Prostate gland (tissue), 2 donors: ENCODE measurements at regions not wholly inside any gene's neighbourhood (a gene's known extent, or its start where the extent isn't known, plus 50 kb on each side); places are given as distances from the start of the nearest gene placed in this dataset.

Experiments used
- DNase-seq: peaks from one replicate; pipeline ENCODE4 v3.0.0-alpha.2; 2019; ENCODE audit warnings: low spot score
- H3K27ac ChIP-seq, 2 donors: fragments of 200-600 bp; sonication (generic); 2 replicates each; pipeline ENCODE4 v1.5.1; 2017 to 2019
- H3K27me3 ChIP-seq: fragments of 200-600 bp; sonication (generic); replicated peaks from 2 replicates; pipeline ENCODE4 v1.5.1; 2019; ENCODE audit not compliant: insufficient read depth
- H3K36me3 ChIP-seq, 2 donors: fragments of 200-600 bp; sonication (generic); 1 replicate in 1 of 2; 2 replicates in 1 of 2; pipeline versions ENCODE4 v1.5.1 to v1.8.1; 2017 to 2019
- H3K4me1 ChIP-seq: fragments of 200-600 bp; sonication (generic); replicated peaks from 2 replicates; pipeline ENCODE4 v1.5.1; 2019
- H3K4me3 ChIP-seq, 2 donors: fragments of 200-600 bp; sonication (generic); 2 replicates each; pipeline ENCODE4 v1.5.1; 2017 to 2019
- H3K9me3 ChIP-seq: fragments of 200-600 bp; sonication (generic); 2 replicates; pipeline ENCODE4 v1.5.1; 2017
- POLR2A ChIP-seq: fragments of 450-650 bp; IDR thresholded peaks from one replicate; pipeline ENCODE4 v1.6.1; 2016; ENCODE audit warnings: antibody characterized with exemption, mild to moderate bottlenecking
- POLR2AphosphoS5 ChIP-seq: sonication (generic); formaldehyde crosslinking; IDR thresholded peaks from one replicate; pipeline ENCODE4 v1.6.1; 2017; ENCODE audit warnings: antibody characterized with exemption
- WGBS: methylation state at CpG from one replicate; pipeline ENCODE4 v1.1.5; 2018; 5-methylcytosine and 5-hydroxymethylcytosine counted together
- intact Hi-C: fragments of 100-400 bp; cut with DNase I; formaldehyde crosslinking; loops from one replicate; pipeline ENCODE4 v1.14.2; 2022
- TF ChIP-seq, protein P1 (sequence below), 4 experiments: fragments of 200-600 bp in 2 of 4; fragments of 450-650 bp in 2 of 4; sonication (generic) in 2 of 4; IDR thresholded peaks; 1 replicate in 3 of 4; 2 replicates in 1 of 4; pipeline ENCODE4 v1.5.1; 2016 to 2019; ENCODE audit warnings: antibody characterized with exemption in 4 of 4, mild to moderate bottlenecking in 2 of 4, moderate library complexity in 2 of 4

DNA sequence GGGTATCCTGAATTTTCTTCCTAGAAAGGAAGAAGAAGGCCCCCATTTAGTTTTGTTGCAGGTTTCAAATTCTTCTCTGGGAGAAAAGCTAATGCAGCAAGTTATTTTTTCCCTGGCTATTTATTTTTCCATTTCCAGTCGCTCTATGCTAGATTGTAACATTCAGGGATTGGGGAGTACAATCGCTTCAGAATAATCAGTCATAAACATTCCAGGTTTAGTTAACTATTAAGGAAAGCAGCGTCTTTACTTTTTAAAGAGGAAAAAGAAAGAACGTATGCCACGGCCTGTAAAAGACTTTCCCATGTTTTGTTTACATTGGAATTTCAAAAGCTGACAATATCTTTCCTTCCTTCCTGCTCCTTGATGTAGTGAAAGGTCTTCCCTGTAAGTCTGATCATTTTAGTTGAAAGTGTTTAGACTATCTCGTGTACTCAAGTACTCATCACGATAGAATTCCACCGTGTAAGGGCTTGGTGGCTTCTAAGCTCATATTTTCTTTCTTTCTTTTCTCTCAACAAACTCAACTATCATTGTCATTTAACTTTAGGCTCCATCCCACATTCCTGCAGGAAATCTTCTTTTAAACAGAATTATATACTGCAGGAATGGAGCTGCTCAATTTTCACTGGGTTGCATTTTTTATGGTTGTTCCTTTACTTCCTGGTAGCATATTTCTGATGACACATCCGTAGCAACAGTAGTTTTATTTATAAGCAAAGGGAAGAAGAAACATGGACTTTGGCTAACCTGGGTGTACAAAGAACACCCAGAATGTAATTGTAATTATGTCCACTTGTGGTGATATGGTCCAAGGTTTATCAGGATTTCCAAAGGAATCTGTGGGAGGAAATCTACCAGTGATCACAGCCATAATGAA is 213.1 kb upstream of the FAT1 start:
- Histone ChIP-seq H3K27ac (peak overlapping the region; percentile 25 to 37), H3K27me3 (no peaks in the 10 kb centered on the region), H3K36me3 (no peaks in the 10 kb centered on the region), H3K4me1 (no peaks in the 10 kb centered on the region), H3K4me3 (no peak overlapping the region), H3K9me3 (no peaks in the 10 kb centered on the region)
- DNase-seq = no peak
- TF ChIP-seq, protein P1, sequence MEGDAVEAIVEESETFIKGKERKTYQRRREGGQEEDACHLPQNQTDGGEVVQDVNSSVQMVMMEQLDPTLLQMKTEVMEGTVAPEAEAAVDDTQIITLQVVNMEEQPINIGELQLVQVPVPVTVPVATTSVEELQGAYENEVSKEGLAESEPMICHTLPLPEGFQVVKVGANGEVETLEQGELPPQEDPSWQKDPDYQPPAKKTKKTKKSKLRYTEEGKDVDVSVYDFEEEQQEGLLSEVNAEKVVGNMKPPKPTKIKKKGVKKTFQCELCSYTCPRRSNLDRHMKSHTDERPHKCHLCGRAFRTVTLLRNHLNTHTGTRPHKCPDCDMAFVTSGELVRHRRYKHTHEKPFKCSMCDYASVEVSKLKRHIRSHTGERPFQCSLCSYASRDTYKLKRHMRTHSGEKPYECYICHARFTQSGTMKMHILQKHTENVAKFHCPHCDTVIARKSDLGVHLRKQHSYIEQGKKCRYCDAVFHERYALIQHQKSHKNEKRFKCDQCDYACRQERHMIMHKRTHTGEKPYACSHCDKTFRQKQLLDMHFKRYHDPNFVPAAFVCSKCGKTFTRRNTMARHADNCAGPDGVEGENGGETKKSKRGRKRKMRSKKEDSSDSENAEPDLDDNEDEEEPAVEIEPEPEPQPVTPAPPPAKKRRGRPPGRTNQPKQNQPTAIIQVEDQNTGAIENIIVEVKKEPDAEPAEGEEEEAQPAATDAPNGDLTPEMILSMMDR (IDR thresholded peaks at IDR 0.05) = peak in 2 of 4 experiments; percentile 27 to 36
- TF ChIP-seq POLR2A = no peak
- TF ChIP-seq POLR2AphosphoS5 = peak; percentile 62
- 10% methylated on average over 9 of the region's 9 CpGs for WGBS
- intact Hi-C loops = no loop called here

DNA sequence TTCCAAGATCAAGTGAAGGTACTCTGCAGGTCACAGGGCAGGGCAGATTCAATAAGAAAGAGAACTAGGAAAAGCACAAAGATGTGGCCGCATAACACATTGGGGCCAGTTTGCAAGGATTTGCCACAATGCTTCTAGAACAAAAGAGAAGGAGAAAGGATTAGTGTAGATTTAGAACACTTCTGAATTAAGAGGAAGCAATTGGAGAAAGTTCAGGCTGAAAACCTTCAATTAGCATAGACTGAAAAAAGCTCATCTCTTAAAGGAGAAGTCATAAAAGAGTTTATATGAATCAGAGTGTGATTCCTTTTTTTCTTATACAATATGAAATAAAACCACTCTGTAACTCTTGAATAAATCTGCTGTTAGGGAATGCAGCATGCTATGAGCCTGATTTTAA is 215.6 kb upstream of the FAT1 start:
- H3K4me1 ChIP-seq = no peaks in the 10 kb centered on the region
- H3K27ac ChIP-seq = no peak overlapping the region
- no peak for TF ChIP-seq POLR2A
- TF ChIP-seq, protein P1 (IDR thresholded peaks at IDR 0.05) = no peak
- TF ChIP-seq POLR2AphosphoS5 = no peak
- H3K9me3 ChIP-seq = no peaks in the 10 kb centered on the region
- intact Hi-C loops = no loop called here
- no peaks in the 10 kb centered on the region for H3K36me3 ChIP-seq
- DNase-seq = no peak
- WGBS = 93% methylated on average over 1 of the region's 1 CpG
- no peaks in the 10 kb centered on the region for H3K27me3 ChIP-seq
- no peak overlapping the region for H3K4me3 ChIP-seq

DNA sequence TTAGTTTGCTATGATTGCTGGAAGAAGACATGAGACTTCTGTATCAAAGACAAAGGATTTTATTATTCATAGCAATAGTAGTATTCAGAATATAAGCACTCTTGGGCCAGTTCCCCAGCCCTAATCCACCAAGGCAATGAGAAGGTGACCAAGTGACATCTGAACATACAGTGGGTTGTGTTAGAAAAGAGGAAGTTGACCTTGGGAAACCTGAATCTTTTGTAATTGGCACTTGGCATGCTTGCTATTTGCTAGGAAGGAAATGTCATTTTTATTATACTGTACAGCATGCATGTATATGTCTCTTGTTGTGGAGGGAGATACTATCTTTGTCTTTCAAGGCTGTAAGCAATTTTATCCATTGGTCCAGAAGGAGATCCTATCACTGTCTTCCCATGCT is 216.1 kb upstream of the FAT1 start:
- TF ChIP-seq POLR2A = no peak
- TF ChIP-seq POLR2AphosphoS5 = no peak
- TF ChIP-seq, protein P1 (IDR thresholded peaks at IDR 0.05) = no peak
- Histone ChIP-seq H3K27ac (no peak overlapping the region), H3K4me1 (no peaks in the 10 kb centered on the region), H3K36me3 (no peaks in the 10 kb centered on the region), H3K4me3 (no peak overlapping the region), H3K9me3 (no peaks in the 10 kb centered on the region), H3K27me3 (no peaks in the 10 kb centered on the region)
- intact Hi-C loops = no loop called here
- no peak for DNase-seq

DNA sequence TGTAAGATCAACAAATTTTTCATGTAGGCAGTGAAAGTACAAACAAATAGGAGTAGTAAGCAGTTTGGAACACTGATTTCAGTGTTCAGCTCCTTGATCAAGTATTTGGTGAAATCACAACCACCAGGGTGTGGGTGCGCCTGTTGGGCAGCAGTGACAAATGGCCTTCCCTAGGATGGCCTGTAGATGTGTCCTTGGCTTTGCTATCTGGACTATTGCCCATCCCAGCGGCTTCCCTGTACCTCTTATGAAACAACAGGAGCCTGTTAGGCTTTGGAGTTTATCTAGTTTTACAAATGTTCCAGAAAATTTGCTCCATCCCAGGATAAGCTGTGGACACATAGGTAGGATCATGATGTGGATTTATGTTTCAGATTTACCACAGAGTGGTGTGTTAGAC is 216.8 kb upstream of the FAT1 start:
- WGBS = 85% methylated on average over 2 of the region's 2 CpGs
- TF ChIP-seq POLR2A (no peak), POLR2AphosphoS5 (no peak)
- TF ChIP-seq, protein P1 (IDR thresholded peaks at IDR 0.05) = no peak

DNA sequence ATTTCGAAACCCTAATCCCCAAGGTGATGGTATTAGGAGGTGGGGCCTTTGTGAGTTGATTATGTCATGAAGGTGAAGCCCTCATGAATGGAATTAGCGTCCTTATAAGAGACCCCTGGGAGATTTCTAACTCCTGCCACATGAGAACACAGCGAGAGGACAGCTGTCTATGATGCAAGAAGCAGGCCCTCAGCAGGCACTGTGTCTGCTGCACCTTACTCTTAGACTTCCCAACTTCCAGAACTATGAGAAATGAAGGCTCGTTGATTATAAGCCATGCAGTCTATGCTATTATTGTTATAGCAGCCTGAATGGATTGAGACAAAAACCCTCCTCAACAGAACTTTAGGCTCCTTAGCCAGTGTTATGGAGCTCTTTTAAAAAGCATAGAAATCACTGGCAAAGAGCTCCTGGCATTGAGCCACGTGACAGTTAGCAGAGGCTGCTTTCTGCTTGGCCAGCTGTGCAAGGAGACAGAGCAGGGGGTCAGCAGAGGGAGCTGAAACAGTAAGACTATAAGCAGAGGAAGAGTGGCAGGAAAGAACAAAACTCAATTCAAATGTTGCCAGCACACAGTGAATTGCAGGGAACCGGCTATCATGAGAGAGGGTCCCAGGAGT is 219.2 kb upstream of the FAT1 start:
- intact Hi-C loops = no loop called here
- H3K36me3 ChIP-seq = no peaks in the 10 kb centered on the region
- WGBS = 50% methylated on average over 6 of the region's 6 CpGs
- no peak overlapping the region for H3K27ac ChIP-seq
- TF ChIP-seq POLR2AphosphoS5 (no peak), POLR2A (no peak)
- TF ChIP-seq, protein P1 (IDR thresholded peaks at IDR 0.05) = no peak
- DNase-seq = no peak
- H3K27me3 ChIP-seq = no peaks in the 10 kb centered on the region
- no peaks in the 10 kb centered on the region for H3K9me3 ChIP-seq
- no peak overlapping the region for H3K4me3 ChIP-seq
- H3K4me1 ChIP-seq = no peaks in the 10 kb centered on the region

More for the DNA sequence above, 216.8 kb upstream of the FAT1 start:
- H3K36me3 ChIP-seq = no peaks in the 10 kb centered on the region
- no peak for DNase-seq
- H3K27me3 ChIP-seq = no peaks in the 10 kb centered on the region
- intact Hi-C loops = no loop called here
- H3K4me3 ChIP-seq = no peak overlapping the region
- no peaks in the 10 kb centered on the region for H3K9me3 ChIP-seq
- H3K4me1 ChIP-seq = no peaks in the 10 kb centered on the region
- no peak overlapping the region for H3K27ac ChIP-seq
